Suppressor macrophage treated with lipopolysaccharide for 1 hour (primary cell): ENCODE measurements at regions not wholly inside any gene's neighbourhood (a gene's known extent, or its start where the extent isn't known, plus 50 kb on each side); places are given as distances from the start of the nearest gene placed in this dataset.

Experiments used
- DNase-seq, 3 donors: peaks; one replicate each; pipeline ENCODE4 v3.0.0-alpha.2; 2020 to 2022

GRCh38 chr4:14064984-14065383 is 437.5 kb upstream of the BOD1L1 start:
- no peak for DNase-seq

DNA sequence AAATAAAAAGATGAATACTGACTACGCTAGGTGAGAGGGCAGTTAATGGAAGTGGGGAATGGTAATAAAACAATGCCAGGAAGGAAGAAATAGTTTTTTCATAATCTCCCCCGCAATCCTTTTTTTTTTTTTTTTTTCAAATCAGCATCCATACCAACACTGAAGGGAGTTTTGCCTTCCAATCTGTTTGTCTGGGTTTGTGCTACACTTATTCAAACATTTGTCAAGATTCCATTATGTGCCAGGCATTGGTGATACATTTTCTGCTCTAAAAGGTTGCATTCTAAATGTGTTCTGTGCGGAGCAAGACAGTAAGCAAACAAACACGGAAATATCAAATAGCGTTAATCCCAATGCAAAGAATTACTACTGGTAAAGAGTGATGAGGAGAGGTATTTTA is 437.9 kb upstream of the BOD1L1 start:
- no peak for DNase-seq

- no peak for DNase-seq
These were observed 439.5 kb upstream of the BOD1L1 start for GRCh38 chr4:14066979-14067378.

GRCh38 chr4:14069886-14070285 is 442.4 kb upstream of the BOD1L1 start:
- DNase-seq = no peak

DNA sequence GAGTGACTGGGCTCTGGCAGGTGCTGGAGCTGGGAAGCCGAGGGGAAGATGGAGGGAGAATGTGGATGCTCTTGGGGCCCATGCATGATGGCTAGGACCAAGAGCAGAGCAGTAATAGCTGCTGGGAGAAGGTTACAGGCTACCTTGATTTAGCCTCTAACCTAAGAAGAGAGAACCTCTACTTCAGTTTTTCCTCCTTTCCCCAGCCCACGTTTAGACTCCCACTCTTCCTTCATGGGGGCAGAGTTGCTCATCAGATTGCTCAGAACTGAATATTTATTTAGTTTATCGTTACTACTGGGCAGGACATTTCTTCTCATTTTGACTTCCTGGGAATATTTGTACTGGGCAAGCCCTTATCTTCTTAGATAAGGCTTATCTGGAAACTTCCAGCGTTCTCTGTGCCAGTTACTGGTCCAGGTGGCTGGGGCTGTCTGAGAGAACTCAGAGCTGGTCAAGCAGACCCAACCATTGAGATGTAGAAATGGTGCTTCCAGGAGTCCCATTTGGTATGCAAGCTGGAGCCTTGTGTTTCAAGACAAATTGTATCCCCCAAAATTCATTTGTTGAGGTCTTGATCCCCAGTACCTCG is 442.9 kb upstream of the BOD1L1 start:
- no peak for DNase-seq

GRCh38 chr4:14072506-14072905 is 445.0 kb upstream of the BOD1L1 start:
- DNase-seq = no peak

GRCh38 chr4:14076776-14077175 is 449.3 kb upstream of the BOD1L1 start:
- DNase-seq = peak in 2 of 3 donors; percentile 15 to 21

GRCh38 chr4:14078326-14078725 is 450.8 kb upstream of the BOD1L1 start:
- DNase-seq = no peak

- DNase-seq = no peak
These were observed 452.1 kb upstream of the BOD1L1 start for GRCh38 chr4:14079601-14080000.

GRCh38 chr4:14083150-14083549 is 455.6 kb upstream of the BOD1L1 start:
- no peak for DNase-seq

GRCh38 chr4:14084598-14084997 is 457.1 kb upstream of the BOD1L1 start:
- DNase-seq = no peak

- no peak for DNase-seq
These were observed 459.9 kb upstream of the BOD1L1 start for GRCh38 chr4:14087459-14087858.

GRCh38 chr4:14087921-14088320 is 460.4 kb upstream of the BOD1L1 start:
- DNase-seq = no peak

- DNase-seq = no peak
These were observed 464.0 kb upstream of the BOD1L1 start for GRCh38 chr4:14091531-14091930.

DNA sequence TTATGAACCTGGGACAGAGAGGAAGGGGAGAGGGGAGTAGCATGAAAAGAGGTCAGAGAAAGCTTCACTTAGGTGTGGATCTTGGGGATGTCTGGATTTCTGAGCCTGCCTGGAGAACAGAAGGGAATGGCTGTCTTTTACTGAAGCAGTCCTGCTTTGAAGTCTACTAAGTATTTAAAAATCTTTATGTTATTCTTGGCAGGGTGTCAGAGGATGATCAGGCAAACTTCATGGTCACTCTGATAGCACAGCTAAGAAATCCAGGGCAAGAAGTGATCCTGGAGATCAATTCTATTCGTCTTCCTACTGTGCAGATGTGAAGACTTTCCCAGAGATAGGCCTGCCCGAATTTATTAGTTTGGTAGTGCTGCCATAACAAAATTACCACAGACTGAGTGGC is 464.4 kb upstream of the BOD1L1 start:
- DNase-seq = no peak

DNA sequence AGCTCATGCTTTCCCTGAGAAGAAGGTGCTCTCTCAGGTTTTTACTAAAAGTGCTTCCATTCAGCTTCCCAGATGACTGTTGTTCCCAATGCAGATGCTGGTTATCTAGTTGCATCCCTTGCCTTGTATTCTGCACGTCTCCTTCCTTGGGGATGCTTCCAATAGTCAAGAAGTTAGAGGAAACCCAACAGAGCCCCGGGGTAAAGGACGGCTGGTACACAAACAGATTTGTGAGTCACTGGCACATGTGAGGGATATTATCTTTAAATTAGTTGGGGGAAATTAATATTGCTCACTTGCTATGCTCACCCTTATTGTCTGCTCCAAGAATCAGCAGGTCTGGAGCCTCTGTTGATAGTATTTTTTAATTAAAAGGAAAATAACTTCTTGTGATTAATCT is 465.2 kb upstream of the BOD1L1 start:
- DNase-seq = no peak

- DNase-seq = no peak
These were observed 468.3 kb upstream of the BOD1L1 start for GRCh38 chr4:14095831-14096230.

- no peak for DNase-seq
These were observed 469.0 kb upstream of the BOD1L1 start for GRCh38 chr4:14096396-14096965.

DNA sequence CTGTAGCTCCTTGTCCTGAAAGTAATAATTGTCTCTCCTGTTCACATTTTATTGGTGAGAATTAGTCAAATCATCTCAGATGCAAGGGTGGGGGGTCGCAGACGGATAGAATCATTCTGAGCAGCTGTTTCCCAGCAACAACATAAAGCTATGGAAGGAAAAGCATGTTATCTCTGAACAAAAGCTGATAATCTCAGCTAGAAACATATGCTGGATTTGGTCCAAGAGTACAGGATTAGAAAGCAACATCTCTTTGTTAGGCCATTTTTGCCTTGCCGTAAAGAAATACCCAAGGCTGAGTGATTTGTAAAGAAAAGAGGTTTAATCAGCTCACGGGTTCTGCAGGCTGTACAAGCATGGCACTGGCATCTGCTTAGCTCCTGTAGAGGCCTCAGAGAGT is 472.8 kb upstream of the BOD1L1 start:
- DNase-seq = no peak

DNA sequence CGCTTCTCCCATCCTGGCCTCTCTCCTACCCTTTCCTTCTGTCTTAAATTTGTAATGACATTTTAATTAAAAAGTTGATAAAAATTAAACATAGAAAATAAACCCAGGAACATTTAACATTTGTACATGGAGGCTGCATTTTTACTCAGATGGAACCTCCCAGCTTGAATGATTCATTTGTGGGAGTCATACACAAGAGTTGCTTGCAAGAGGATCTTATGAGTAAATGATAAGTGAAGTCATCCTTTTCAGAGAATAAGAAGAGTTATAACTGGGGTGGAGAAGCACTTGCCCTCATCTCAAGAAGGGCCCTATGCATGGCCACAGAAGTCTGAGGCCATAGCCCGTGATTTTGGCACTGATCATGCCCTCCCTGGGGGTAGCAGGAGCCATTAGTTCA is 482.9 kb upstream of the BOD1L1 start:
- DNase-seq = peak; percentile 48 to 80 (median 76)

GRCh38 chr4:14111730-14112181 is 484.2 kb upstream of the BOD1L1 start:
- DNase-seq = peak; percentile 28 to 66 (median 50)

DNA sequence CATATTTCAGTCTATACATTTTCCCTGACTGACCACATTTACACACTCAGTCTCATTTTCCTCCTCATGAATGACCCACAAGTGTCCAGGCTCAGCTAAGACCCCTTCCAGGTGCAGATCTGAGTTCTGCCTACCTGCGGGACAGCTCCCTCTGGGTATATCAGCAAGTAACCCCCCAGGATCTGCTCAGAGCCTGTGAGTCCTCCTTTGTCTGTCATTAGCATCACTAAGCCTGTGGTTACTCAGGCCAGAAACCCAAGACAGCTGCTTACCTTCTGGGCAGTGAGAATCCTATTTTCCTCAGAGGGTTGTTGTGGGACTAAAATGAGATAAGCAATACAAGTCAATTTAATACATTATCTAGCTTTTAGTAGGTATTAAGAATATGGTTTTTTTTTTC is 487.6 kb upstream of the BOD1L1 start:
- no peak for DNase-seq

DNA sequence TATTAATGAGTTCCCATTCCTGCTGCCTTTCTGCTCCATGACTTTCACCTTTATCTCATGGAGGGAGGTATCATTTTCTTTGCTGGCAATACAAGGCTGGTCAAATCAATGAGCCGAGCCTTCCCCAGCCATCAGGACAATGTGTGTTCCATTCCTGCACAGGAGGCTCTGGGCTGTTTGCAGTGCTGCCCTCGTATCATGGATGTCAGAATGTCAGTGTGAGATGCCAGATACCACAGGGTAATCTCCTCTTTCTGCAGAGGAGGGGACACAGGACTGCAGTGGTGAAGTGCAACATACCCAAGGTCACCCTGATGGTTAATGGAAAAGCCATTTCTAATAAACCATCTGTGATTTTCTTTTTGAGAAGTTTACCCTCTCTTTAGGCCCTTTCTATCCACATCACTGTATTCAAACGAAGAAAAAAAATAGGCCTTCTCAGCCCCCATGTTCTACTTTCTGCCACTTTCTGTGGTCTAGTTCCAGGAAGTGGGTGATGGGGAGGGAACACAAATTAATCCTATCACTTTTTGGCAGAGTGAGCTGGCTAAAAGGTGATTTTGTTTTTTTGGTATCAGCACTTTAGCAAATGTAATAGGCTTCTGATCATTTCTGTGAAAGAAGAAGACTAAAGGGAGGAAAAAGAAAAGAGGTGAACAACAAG is 490.2 kb upstream of the BOD1L1 start:
- no peak for DNase-seq

- DNase-seq = no peak
These were observed 497.3 kb upstream of the BOD1L1 start for GRCh38 chr4:14124816-14125215.
